GM19035 (cell line): ENCODE measurements at regions not wholly inside any gene's neighbourhood (a gene's known extent, or its start where the extent isn't known, plus 50 kb on each side); places are given as distances from the start of the nearest gene placed in this dataset.

Experiments
- ATAC-seq: cut with Tn5 transposase; IDR thresholded peaks from one replicate; pipeline ENCODE4 v1.9.1; 2021; ENCODE audit not compliant: unreplicated experiment

GRCh38 chr17:77708049-77708448, 250.5 kb upstream of the TNRC6C start:
- ATAC-seq: no peak

DNA sequence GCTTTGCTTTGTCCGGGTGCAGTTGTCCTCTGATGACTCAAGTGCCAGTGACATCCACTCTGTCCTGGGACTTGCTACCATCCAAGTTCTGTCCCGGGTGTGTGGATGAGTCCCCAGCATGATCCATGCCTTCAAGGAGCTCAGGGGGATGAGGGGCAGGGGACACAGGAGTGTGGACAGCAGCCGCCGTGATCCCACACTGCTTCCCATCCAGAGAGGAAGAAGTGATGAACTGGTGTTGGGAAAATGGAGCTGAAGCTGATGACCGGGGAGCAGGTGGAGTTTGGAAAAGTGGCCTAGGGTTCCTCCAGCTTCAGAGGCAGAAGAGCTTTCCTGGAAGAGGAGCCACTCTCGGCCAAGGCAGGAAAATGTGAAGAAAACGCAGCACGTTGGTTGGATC, 249.6 kb upstream of the TNRC6C start:
- ATAC-seq: no peak

GRCh38 chr17:77709594-77709993, 248.9 kb upstream of the TNRC6C start:
- no peak for ATAC-seq

- ATAC-seq: no peak
Observed at GRCh38 chr17:77712578-77712977, 245.9 kb upstream of the TNRC6C start.

DNA sequence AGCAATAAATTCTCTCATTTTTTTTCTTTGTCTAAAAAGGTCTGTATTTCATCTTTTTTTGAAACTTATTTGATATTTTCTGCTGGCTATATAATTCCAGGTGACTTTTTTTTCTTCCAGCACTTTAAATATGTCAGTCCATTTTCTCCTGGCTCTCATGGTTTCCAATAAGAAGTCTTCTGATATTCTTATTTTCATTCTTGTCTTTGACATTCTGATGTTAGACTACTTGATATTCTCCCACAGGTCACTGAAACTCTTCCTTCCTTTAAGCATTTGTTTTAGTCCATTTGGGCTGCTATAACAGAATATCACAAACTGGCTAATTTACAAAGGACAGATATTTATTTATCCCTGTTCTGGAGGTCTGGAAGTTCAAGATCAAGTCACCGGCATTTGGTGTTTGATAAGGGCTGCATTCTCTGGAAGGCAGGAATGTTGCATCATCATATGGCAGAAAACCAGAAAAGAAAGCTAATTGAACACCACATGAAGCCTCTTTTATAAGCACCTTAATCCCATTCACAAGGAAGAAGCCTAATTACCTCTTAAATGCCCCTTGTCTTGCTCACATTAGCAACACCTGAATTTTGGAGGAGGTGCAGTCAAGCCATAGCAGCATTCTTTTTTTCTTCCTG, 242.1 kb upstream of the TNRC6C start:
- no peak for ATAC-seq

DNA sequence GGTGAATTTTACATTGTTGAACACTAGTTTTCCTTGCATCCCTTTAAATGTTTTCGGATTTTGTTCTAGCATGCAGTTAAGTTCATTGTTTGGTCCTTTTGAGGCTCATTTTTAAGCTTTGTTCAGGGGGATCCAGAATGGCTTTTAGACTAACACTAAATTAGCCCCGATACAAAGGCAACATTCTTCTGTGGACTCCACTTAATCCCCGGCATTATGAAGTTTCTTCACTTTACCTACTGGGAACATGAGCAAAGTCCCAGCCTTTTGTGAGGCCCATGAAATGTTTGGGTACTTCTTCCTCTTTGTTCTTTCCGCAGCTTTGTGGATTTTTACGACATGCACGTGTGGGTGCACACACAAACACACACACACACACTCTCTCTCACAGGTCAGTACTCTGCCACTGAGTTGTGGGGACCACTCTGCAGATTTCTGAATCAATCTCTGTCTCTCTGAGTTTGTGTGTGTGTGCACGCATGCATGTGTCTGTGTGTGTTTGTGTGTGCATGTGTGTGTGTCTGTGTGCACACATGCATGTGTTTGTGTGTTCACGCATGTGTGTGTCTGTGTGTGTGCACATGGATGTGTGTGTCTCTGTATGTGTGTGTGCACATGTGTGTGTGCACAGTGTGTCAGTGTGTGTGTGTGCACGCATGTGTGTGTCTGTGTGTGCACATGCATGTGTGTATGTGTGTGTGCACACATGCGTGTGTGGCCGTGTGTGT, 240.4 kb upstream of the TNRC6C start:
- no peak for ATAC-seq

DNA sequence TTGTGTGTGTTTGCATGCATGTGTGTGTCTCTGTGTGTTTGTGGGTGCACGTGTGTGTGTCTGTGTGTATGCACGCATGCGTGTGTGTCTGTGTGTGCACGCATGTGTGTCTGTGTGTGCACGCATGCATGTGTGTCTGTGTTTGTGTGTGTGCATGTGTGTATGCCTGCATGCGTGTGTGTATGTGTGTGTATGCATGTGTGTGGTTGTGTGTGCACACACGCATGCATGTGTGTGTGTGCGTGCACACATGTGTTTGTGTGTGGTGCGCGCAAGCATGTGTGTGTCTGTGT, 239.9 kb upstream of the TNRC6C start:
- no peak for ATAC-seq

DNA sequence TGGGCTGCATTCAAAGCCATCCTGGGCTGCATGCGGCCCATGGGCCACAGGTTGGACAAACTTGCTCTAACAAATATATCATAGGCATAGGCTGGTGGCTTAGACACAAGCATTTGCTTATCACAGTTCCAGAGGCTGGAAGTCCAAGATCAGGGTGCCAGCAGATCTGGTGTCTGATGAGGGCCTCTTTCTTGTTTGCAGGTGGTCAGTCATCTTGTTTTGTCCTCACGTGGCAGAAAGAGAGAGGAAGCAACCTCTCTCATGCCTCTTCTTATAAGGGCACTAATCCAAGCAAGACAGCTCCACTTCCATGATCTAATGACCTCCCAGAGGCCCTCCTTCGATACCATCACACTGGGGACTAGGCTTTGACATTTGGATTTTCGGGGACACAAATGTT, 238.7 kb upstream of the TNRC6C start:
- no peak for ATAC-seq

DNA sequence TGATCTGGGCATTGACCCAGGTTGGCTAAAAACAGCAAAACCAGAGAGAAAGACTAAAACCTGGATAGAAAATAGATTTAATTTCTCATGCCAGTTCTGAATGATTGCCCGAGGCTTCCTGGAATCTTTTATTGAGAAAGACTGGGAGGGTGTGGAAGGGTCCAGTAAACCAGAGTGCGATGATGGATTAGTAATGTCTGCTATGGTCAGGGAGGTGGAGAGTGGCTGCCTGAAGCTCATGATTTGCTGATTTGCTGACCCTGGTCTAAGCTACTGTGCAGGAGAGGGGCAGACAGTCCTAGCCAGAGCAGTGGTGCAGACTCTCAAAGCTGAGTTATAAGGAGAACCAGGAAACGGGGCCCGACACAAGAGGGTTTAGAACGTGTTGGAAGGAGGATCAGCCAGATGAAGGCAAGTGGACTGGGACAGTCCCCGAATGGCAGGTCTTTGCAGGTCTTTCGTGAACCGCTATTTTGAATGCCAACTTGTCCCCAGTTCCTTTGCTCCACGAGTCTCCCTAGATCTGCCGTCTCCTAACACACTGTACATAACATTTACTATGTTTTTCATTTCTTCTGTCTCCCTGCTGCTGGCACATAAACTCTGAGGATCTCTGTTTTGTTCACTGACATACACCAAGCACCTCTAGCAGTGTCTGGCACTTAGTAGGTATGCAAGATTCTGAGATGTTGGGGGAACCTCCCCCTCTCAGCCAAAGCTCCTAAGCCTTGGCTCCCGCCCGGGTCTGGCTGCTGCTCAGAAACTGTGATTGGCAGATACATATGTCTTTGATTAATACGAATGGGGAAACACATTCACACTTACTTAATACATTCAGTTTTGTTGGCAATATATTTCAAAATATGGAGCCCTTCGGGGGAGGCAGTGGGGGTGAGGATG, 237.3 kb upstream of the TNRC6C start:
- no peak for ATAC-seq

DNA sequence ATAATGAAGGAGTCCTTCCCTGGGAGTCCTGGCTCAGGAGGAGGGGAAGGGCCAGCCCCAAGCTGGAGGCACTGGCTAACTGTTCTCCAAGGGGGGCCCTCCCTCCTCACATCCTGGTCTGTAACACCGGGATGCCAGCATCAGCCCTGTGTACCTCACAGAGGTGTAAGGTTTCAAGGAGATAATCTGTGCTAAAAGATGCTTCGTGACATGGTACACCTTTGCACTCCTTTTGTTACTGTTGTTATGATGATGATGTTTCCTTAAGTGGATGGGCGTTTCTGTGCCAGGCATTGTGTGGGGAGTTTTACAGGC, 236.7 kb upstream of the TNRC6C start:
- ATAC-seq: no peak

DNA sequence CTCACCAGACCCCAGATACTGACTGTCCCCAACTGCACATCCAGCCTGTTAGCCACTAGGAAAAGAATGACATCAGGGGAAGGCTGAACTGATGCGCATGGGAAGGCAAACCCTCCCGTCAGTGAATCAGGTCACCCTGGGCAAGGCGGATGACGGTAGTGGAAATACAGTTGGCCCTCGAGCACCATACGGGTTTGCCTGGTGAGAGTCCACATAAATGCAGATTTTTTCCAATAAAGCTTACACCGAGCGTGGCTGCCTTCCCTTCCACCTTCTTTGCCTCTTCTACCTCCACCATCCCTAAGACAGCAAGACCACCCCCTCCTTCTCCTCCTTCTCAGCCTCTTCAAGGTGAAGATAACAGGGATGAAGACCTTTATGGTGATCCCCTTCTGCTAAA, 236.1 kb upstream of the TNRC6C start:
- ATAC-seq: no peak

GRCh38 chr17:77723071-77723908, 235.2 kb upstream of the TNRC6C start:
- no peak for ATAC-seq

DNA sequence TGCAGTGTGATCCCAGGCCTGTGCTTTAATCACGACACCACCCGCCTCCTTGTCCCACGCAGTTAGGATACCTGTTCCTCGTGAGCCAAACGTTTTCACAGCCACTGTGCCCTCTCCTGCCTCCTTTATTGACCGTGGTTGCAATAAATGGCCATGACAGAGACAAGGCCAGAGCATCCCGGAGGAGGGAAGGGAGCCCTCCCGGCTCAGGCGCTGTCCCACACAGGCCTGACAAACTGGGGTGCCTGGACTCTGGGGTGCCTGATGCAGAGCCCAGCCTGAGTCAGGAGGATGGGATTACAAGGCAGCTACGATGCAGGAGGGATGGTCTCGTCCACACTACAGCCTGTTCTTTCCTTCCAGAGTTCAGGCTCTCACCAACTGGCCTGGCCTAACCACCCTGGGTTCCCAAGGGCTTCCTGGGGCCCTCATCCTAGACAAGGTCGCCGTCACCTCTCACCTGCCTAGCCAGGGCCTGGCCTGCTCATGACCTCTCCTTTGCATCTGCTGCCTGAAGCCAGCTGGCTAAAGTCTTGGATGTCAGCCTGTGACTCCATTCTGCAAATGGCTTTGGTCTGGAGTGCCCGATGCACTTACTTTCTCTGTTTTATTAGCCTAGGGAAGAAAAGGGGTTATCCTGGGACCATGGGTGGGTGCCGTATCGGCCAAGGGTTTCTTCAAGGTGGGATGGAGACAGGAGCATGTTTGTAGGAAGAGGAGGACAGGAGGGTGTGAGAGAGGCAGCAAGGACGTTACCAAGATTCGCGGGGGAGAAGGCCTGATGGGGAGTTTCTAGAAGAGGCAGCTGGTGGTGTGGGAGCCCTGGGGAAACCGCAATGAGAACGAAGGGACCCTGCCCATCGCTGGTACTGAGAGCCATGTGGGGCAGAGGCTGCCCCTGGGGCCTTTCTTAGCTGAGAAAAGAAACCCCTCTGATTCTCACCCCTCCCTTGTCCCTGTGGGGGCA, 234.3 kb upstream of the TNRC6C start:
- ATAC-seq: no peak

GRCh38 chr17:77724876-77725615, 233.5 kb upstream of the TNRC6C start:
- no peak for ATAC-seq

- no peak for ATAC-seq
Observed at GRCh38 chr17:77725846-77726245, 232.7 kb upstream of the TNRC6C start.

DNA sequence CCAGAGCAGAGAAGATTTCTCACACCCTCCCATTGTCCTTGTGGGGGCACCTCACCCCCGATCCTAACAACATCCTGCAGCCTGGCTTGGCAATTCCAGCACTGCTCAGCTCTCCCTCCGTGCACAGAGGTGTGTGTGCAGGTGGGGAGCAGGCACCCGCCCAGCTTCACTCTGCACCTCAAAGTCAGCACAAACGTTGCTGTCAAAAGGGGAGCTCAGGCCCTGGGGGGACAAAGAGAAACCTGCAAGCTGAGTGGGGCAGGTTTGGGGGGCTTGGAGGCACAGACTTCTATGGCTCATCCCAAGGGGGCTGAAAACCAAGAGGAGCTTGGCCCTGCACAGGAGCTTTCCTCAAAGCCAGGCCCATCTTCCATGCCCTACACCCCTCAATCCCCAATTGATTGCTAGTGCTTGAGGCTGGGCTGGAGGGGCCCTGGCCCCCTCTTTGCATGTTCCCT, 231.9 kb upstream of the TNRC6C start:
- no peak for ATAC-seq

DNA sequence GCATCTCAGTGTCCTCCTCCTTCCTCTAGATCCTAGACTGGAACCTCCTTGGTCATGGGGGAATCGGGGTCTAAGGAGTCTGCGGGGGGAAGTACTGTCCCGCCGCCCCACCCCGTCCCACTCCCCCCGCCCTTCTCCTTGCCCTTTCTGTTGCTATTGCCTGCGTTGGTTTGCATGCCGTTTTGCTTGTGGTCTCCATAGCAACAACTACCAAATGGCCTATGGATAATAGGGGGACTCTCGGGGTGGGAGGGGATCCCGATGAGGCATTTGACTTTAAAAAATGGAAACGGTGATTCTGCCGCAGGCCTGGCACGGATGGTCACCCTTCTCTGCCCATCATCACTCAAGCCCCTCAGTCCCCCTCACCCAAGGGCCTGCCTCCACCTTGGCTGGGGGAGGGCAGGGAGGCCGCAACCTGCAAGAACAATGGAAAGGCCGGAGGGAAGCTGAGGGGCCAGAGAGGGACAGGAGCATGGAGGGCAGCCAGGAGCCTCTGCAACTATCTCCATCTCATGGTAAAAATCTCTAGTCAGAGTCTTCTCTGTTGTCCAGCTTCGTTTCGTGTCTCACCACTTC, 231.4 kb upstream of the TNRC6C start:
- ATAC-seq: no peak

- ATAC-seq: no peak
Observed at GRCh38 chr17:77728474-77728795, 230.1 kb upstream of the TNRC6C start.

DNA sequence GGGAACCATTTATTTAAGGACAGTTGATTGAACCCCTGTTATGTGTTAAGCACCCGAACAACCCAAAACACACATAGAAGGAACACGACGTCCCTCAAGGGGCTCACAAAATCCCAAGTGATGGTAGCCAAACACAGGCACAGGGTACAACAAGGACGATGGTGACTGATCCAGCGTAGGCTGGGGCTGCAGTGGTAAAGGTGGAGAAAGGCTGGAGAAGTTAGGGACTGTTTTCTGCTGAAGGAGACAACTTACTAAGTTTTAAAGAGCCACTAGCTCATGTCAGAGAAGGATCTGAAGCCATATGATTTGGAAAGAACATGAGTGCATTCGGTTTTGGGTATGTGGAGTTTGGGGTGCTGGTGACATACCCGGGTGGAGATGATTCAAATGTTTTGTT, 229.6 kb upstream of the TNRC6C start:
- ATAC-seq: no peak
